Left renal pelvis (tissue), 4 donors: ENCODE measurements at regions not wholly inside any gene's neighbourhood (a gene's known extent, or its start where the extent isn't known, plus 50 kb on each side); places are given as distances from the start of the nearest gene placed in this dataset.
"Not testable (repeated sequence)": the region's sequence is repeated elsewhere in the genome, so short reads cannot be mapped to it uniquely, and the experiment has no call there.

ENCODE experiments used
- DNase-seq, 4 donors: peaks; one replicate each; pipeline ENCODE4 v3.0.0-alpha.2; 2013; ENCODE audit warnings: low read depth in 4 of 4, low spot score in 3 of 4

GRCh38 chr1:207241164-207241934, 80.1 kb upstream of the CD55 start:
- no peak for DNase-seq

DNA sequence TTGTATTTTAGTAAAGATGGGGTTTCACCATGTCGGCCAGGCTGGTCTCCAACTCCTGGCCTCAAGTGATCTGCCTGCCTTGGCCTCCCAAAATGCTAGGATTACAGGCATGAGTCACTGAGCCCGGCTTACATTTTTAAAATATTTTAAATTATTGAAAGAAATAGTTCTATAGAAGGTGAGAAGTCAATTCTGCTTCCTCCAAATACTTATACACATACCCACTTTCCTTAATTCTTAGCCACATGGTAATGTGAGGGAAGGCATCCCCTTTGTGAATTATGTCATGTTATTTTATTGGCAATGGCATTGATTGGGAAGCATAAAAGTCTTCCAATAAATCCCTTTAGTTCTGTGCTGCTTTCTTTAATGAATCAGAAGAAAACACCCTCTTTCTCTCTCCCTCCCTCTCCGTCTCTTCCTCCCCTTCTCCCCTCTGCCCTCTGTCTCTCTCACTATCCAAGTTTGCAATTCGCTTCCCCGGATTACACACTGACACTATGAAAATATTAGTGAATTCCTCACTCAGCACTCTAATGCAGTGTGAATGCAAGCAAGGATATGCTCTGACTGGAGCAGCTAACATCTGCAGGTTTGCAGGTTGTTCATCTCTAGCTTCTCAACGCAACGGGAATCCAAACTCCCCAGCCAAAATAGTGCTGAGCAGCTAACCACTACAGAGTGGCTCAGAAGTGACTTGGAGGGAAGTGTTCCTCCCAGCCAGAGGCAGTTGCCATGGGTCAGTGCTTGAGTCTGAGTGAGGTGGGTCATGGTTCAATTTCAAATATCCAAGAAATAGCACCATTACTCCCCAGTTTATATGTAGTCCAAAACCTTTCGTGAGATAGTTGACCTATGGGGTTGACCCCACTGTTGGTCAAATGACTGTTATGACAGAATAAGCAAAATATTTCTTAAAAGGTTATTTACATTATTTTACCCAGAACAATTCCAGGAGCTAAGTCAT, 77.8 kb upstream of the CD55 start:
- DNase-seq, result no peak

GRCh38 chr1:207244409-207244801, 77.1 kb upstream of the CD55 start:
- DNase-seq, result no peak

DNA sequence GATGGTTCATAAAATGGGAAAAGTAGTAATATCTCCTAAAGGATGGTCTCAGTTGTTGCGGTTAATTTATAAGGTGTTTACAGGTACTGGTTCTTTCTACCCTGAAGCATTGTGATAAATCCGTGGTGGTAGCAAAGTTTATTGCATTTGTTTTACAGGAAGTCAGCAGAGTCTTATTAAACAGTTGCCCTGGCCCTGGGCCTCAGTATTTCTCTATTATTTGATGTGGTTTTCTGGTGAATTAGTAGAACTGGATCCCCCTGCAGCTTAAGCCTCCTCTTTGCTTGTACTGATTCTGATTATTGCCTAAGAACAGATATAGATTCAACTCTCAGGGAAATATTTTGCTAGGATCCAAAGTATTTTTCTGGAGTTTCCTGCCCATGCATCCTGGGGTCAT, 76.4 kb upstream of the CD55 start:
- DNase-seq, result no peak

- DNase-seq, result no peak
Observed at GRCh38 chr1:207248544-207249198, 72.8 kb upstream of the CD55 start.

DNA sequence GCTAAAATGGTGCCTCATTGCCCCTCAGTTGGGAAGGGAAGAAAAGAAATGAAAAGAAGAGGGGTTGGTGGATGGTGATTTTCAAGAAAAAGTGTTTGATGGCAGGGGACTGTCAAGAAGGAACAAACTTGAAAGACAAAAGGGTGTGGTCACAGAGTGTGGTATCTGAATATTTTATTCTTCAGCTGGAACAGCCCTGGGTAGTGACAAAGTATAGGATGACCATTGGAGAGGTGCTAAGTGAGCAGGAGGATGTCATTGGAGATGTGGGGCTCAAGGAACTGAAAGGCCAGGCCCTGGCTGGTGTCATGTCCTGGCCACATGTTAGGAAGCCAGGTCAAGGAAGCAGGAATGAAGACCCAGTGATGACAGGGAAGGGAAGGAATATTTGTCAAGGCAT, 71.0 kb upstream of the CD55 start:
- no peak for DNase-seq

DNA sequence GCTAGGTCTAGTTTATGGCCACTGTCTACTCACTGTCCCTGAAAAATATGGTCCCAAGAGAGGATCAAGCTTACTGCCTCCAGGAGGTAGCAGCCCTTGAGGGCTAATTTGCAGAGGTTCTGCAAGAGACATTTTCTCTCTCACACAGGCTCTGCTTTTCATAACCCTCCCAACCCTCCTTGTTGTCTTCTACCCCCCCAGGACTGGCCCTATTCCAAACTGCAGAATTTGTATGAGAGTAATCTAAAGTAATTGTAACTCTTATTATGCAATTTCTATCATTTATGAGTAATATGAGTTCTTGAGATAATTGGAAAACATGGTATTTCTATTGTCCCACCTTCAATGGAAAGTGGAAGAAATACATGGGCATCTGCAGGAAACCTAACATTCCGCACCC, 70.4 kb upstream of the CD55 start:
- no peak for DNase-seq

DNA sequence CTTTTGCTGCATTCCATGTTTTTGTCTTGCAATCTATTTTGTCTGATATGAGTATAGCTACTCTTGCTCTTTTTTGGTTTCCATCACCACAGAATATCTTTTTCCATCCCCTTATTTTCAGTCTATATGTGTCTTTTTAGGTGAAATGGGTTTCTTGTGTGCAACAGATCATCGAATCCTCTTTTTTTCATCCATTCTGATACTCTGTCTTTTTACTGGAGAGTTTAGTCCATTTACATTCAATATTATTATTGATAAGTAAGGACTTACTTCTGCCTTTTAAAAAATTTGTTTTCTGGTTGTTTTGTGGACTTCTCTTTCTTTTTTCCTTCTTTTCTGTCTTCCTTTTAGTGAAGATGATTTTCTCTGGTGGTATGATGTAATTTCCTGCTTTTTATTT, 64.6 kb upstream of the CD55 start:
- no peak for DNase-seq

DNA sequence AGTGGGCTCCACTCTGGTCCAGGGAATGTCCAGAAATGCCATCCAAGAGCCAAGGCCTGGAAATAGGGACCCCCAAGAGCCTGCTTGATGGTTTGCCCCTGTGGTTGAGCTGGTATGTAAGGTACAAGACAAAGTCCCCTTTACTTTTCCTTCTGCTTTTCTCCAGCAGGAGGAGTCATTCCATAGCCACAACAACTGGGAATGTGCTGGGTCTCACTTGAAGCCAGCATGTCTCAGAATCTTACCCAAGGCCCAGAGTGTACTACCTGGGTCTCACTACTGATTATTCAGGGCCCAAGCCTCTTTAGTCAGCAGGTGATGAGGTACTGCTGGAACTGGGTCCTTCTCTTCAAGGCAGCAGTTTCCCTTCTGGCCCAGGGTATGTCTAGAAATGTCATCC, 62.1 kb upstream of the CD55 start:
- DNase-seq, result no peak

DNA sequence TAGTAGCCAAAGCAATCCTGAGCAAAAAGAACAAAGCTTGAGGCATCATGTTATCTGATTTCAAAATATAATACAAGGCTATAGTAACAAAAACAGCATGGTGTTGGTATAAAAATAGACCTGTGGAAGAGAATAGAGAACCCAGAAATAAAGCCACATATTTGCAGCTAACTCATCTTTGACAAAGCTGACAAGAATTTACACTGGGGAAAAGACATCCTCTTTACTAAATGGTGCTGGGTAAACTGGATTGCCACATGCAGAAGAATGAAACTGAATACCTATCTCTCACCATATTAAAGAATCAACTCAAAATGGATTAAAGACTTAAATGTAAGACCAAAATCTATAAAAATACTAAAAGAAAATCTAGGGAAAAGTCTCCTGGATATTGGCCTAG, 59.5 kb upstream of the CD55 start:
- DNase-seq, result no peak

- DNase-seq, result not testable (repeated sequence)
Observed at GRCh38 chr1:207262891-207263290, 58.6 kb upstream of the CD55 start.

GRCh38 chr1:207264663-207265252, 56.7 kb upstream of the CD55 start:
- no peak for DNase-seq

DNA sequence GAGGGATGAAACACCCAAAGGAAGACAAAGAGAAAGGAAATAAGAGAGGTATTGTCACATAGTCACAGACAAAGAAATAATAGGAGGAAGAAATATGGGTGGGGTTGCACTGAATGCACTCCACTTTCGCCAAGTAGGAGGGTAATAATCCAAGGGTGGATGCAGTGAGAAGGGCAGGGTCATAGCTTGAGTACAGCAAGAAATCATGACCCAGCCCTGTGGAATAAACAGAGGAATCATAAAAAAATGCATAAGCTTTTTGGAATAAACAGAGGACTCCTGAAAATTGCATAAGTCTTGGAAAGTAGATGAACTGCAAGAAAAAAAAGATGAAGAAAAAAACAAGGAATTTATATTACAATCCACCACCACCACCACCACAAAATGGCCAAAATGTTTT, 53.1 kb upstream of the CD55 start:
- no peak for DNase-seq

DNA sequence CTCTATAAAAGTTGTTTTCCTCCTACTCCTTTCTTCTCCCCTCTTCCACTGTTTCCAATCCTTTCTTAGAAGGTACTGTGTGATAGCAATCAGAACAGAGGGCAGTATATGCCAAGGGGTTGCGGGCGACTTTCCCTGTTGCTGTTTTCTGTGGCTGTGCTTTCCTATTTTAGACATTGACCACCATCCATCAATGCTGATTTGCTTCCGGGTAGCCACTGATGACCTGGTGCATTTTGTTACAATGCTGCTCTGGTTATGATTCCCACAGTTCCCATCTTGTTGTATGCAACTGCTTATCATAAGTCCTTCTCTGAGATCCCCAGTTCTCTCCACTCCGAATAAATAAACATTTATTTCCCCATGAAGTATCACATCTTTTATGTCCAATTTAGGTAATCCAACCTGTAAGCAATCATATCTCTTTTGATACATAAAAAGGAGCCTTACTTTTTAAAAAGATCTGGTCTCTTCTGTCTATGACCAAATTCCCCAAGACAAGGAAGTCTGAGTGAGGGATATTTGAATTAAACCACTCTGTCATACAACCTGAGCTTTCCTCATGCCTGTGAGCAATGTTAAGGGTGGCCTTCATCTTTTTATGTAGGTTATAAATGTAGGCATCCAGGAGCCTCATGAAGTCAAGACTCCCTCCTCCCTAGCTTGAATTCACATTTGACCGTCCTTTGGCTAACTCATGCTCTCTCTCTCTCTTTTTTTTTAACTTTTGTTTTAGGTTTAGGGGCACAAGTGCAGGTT, 52.5 kb upstream of the CD55 start:
- DNase-seq, result no peak
